COLO668 (cell line): ENCODE measurements at regions not wholly inside any gene's neighbourhood (a gene's known extent, or its start where the extent isn't known, plus 50 kb on each side); places are given as distances from the start of the nearest gene placed in this dataset.
"Not testable (repeated sequence)": the region's sequence is repeated elsewhere in the genome, so short reads cannot be mapped to it uniquely, and the experiment has no call there.

Source experiments
- DNase-seq: peaks from one replicate; lab custom pipeline; 2025; ENCODE audit not compliant: unreplicated experiment; lab: John Stamatoyannopoulos, UW

- no peak for DNase-seq
These were observed 144.4 kb downstream of the PTBP2 start for GRCh38 chr1:96865731-96866685.

DNA sequence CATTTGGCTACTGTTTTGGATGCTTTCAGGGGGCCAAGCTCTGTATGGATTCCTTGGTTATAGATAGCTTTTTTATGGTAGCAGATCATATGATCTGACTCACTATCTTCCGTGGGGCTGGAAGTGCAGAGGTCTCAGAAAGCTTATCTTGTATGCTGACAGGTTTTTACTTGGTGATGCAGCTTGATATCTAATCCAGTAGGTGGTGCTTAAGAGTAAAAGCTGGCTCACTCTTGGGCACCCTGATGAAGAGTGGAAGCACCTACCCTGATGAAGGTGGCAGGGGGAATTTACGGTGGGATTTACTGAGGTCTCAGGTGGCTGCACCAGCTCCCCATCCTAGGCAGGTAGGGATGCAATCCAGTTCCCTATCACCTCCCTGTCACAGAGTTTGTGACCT is 151.2 kb downstream of the PTBP2 start:
- no peak for DNase-seq

- DNase-seq, result no peak
These were observed 157.1 kb downstream of the PTBP2 start for GRCh38 chr1:96878640-96879039.

DNA sequence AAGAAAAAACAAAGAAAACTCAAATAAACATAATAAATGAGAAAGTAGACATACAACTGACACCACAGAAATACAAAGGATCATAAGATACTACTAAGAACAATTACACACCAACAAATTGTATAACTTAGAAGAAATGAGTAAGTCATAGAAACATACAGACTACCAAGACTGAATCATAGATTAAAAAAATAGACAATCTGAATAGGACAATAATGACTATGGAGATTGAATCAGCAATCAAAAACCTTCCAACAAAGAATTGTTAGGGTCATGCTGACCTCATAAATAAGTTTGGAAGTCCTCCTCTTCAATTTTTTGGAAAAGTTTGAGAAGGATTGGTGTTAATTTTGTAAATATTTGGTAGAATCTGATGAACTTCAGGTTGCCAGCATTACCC is 159.0 kb downstream of the PTBP2 start:
- no peak for DNase-seq

DNA sequence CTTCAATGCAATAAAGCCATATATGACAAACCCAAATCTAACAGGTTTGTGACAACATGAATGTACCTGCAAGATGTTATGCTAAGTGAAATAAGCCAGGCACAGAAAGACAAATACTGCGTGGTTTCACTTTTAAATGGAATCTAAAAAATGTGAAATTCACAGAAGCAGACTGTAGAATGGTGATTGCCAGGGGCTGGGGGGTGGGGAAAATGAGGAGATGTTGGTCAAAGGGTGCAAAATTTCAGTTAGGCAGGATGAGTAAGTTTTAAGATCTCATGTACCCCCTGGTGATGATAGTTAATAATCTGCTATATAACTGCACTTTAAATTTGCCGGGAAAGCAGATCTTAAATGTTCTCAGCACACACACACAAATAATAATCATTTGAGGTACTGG is 160.5 kb downstream of the PTBP2 start:
- no peak for DNase-seq

DNA sequence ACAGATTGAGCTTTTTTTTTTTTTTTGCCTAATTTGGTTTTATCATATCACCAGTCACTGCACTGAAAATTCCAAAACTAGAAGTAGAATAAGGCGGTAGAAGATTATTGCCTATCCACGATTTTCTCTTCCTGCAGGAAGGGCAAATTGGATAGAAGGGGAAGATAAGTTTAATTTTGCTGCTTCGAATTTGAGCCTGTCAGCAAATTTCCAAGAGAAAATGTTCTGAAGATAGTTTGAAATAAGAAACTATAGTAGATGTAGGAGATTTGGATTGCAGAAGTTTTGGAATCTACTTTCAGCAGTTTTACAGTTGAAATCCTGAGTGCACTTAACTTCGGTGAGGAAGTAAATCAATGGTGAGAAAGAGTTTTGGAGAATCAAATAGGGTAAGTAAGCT is 164.9 kb downstream of the PTBP2 start:
- no peak for DNase-seq

DNA sequence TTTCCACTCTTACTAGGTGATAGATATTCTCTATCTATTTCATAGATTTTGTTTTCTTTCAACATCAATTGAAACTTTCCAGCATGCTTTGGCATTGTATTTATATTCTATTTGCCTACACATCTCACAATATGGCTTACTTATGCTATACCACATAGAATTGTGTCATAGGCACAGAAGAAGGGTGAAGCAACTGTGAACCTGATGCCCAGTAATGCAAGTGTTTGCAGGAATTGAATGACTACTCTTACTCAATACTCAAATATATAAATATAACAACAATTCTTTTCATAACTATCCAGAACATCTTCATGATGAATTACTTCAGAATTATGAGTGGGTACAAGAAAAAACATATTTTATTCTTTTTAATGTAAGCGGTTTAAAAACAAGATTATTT is 165.9 kb downstream of the PTBP2 start:
- no peak for DNase-seq

- no peak for DNase-seq
These were observed 180.3 kb downstream of the PTBP2 start for GRCh38 chr1:96901783-96902363.

- DNase-seq, result no peak
These were observed 190.7 kb downstream of the PTBP2 start for GRCh38 chr1:96912248-96912647.

GRCh38 chr1:96915701-96916100 is 194.1 kb downstream of the PTBP2 start:
- DNase-seq, result not testable (repeated sequence)

- DNase-seq, result no peak
These were observed 196.8 kb downstream of the PTBP2 start for GRCh38 chr1:96918406-96918805.

- no peak for DNase-seq
These were observed 200.6 kb downstream of the PTBP2 start for GRCh38 chr1:96922181-96922580.

GRCh38 chr1:96923753-96924152 is 202.2 kb downstream of the PTBP2 start:
- no peak for DNase-seq

DNA sequence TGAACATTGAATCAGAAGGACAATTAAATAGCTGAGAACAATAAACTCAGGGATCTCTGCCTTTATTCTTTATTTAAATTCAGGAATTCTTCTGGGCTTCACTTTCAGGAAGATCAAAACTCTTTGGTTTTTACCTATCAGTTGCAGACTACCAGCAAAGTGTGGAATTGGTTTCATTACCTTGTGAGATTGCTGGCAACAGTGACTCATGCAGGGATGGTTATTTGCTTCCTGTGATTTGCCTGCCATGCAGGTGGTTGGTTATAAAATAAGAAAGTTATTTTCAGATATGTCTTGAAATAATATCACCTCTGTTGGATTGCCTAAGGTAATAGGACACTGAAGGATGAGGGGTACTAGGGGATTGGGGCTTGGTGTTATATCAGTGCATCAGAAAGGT is 204.6 kb downstream of the PTBP2 start:
- no peak for DNase-seq

DNA sequence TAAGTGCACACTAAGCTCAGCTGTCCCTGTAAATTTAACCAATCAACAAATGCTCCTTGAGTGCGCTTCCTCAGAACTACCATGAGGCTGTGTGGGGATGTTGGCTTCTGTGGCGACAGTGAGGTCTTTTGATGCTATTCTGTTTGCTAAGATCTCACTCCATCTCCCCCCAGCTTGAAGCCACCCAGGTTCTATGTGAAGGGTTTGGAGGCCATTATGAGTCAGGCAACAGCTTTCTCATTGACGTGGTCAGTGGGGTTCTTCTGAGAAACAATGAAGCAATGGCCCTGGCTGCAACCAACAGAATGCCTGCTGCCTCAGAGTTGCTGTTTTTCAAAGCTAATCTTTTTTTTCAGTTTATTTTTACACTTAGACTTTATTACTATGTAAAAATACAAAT is 205.5 kb downstream of the PTBP2 start:
- no peak for DNase-seq

DNA sequence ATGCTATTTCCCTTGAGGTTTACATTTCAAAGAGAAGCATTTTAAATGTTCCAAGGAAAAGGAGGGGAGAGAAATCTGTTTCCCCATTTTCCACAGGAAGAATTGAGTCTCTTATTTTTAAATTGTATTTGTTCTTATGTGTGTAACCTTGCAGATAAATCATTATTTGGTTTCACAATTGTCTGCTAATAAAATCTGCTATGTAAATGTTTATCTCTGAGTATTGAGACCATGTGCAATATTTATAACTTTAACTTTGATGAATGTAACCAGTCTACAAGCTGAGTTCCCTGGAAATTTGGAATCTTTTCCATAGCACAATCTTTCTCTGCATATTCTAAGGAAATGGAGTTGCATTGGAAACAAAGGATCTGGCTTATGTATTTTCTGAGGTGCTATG is 209.6 kb downstream of the PTBP2 start:
- DNase-seq, result no peak

GRCh38 chr1:96934282-96934681 is 212.7 kb downstream of the PTBP2 start:
- DNase-seq, result no peak

- DNase-seq, result no peak
These were observed 223.0 kb downstream of the PTBP2 start for GRCh38 chr1:96944432-96945092.

DNA sequence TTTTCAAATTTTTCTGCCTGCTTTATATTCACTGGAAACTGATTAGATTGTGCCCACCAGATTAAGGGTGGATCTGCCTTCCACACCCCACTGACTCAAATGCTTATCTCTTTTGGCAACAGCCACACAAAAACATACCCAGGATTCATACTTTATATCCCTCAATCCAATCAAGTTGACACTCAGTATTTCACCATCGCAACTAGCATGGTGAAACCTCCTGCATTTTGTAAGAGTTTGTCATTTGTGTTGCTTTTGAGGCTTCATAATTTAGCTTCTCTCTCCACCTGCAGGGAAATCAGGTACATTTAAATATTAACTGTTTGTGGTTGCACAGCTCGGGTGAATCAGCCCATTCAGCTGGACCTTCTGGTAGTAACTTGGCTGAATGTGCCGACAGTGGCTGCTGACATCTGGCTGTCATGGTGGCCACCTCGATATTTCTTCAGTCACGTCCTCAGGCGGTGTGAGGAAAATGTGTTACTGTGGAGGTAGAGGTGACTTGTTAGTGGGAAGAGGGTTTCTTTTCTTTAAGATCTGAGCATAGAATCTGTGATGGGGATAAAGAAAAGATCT is 224.0 kb downstream of the PTBP2 start:
- no peak for DNase-seq

- DNase-seq, result no peak
These were observed 233.9 kb downstream of the PTBP2 start for GRCh38 chr1:96955307-96956012.

- no peak for DNase-seq
These were observed 240.6 kb downstream of the PTBP2 start for GRCh38 chr1:96962216-96962615.
